ENCODE measurements at regions not wholly inside any gene's neighbourhood (a gene's known extent, or its start where the extent isn't known, plus 50 kb on each side); places are given as distances from the start of the nearest gene placed in this dataset.

DNA sequence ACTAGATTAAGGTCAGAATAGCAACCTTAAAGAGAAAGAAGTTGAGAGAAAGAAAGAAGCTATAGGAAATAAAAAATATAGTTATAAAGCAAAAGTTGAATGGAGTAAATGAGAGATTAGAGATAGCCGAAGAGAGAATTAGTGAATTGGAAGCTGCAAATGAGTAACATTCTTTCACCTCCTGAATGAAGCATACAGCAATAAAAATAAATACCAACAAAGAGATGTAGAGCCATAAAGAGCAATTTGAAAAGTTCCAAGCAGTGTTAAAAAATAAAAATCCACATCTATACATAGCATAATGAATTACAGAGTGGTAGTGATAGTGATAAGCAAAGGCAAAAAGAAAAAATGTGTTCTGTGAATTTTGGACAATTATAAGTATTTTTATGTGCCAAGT lies 177.9 kb downstream of the VRK1 start:
- H3K9me3 ChIP-seq = peaks cover 0 to 34% (median 19%) of the 10 kb centered on the region in 4 donors
- 100% methylated on average over 1 of the region's 1 CpG for WGBS

DNA sequence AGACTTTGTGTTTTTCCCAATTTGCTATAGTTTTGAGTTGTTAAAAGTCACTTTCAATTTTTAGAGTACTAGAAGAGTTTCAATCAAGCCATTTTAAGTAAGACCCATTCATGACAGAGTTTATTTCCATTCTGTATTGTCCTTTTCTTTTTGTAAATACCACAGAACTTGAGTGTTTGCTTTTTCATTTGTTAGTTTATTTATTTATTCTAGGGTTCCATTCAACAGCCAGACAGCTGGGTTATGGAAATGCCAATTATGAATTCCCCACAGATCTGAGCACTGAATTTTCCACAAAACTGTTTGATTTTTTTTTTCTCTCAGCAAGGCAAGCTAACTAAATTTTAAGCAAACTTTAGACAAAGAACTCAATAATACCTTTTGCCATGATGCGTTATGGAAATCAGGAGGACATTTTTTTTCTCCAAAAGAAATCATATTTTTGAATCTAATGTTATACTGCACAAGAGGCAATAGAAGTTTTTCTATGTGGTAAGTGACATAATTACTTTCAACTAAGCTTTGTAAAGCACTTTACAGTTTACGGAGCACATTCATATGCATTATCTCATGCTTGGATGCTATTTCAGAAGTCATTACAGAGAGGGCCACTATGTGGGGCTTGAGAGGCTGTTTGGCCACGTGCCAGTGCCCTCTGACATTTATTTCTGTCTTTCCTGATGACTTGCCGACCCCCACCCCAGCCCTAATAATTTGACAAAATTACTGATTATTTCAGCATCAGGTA lies 181.5 kb downstream of the VRK1 start:
- DNase-seq (ENCODE audit: extremely low spot score) = no peak
- Histone ChIP-seq H3K27ac (replicated peaks in 1 of 4) (no peak overlapping the region), H3K4me3 (no peak overlapping the region), H3K27me3 (no peaks in the 10 kb centered on the region), H3K36me3 (no peaks in the 10 kb centered on the region), H3K9me3 (peaks cover 0 to 27% (median 17%) of the 10 kb centered on the region in 4 donors), H3K4me1 (no peaks in the 10 kb centered on the region)
- intact Hi-C loops (cut with DNase I) = no loop called here
- TF ChIP-seq POLR2A (IDR thresholded peaks at IDR 0.05; ENCODE audit: low read depth) (no peak), EP300 (IDR thresholded peaks at IDR 0.05) (no peak), POLR2AphosphoS5 (IDR thresholded peaks at IDR 0.05) (no peak)
- TF ChIP-seq, protein P1, sequence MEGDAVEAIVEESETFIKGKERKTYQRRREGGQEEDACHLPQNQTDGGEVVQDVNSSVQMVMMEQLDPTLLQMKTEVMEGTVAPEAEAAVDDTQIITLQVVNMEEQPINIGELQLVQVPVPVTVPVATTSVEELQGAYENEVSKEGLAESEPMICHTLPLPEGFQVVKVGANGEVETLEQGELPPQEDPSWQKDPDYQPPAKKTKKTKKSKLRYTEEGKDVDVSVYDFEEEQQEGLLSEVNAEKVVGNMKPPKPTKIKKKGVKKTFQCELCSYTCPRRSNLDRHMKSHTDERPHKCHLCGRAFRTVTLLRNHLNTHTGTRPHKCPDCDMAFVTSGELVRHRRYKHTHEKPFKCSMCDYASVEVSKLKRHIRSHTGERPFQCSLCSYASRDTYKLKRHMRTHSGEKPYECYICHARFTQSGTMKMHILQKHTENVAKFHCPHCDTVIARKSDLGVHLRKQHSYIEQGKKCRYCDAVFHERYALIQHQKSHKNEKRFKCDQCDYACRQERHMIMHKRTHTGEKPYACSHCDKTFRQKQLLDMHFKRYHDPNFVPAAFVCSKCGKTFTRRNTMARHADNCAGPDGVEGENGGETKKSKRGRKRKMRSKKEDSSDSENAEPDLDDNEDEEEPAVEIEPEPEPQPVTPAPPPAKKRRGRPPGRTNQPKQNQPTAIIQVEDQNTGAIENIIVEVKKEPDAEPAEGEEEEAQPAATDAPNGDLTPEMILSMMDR (IDR thresholded peaks at IDR 0.05) = no peak
- WGBS = 59% methylated on average over 4 of the region's 4 CpGs

More for the DNA sequence above, 177.9 kb downstream of the VRK1 start:
- Histone ChIP-seq H3K27me3 (no peaks in the 10 kb centered on the region), H3K4me1 (no peaks in the 10 kb centered on the region), H3K36me3 (no peaks in the 10 kb centered on the region), H3K27ac (replicated peaks in 1 of 4) (no peak overlapping the region), H3K4me3 (no peak overlapping the region)
- TF ChIP-seq POLR2AphosphoS5 (IDR thresholded peaks at IDR 0.05) (no peak), POLR2A (IDR thresholded peaks at IDR 0.05; ENCODE audit: low read depth) (no peak), EP300 (IDR thresholded peaks at IDR 0.05) (no peak)
- TF ChIP-seq, protein P1 (IDR thresholded peaks at IDR 0.05) = no peak
- intact Hi-C loops (cut with DNase I) = no loop called here
- no peak for DNase-seq (ENCODE audit: extremely low spot score)

DNA sequence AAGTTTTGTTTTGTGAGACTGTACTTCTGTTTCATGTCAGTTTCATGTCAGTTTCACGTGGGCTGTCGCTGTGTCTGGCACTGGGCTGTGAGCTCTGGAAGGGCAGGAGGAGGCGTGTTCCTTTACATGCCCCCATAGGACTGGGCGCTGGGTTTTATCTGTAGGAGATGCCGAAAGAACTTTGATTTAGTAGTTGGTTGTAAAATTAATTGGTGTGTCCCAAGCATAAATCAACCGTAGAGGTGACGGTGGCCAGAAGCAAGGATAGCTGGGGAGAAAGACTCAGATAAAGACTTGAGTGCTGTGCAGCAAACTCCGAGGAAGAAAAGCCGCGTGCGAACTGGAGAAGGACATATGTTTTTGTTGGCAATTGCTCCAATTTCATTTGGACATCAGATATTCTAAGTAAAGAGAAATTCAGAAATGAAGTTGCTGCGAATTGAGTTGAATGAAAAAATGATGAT lies 182.5 kb downstream of the VRK1 start:
- TF ChIP-seq, protein P1 (IDR thresholded peaks at IDR 0.05) = no peak
- TF ChIP-seq EP300 (IDR thresholded peaks at IDR 0.05) (no peak), POLR2A (IDR thresholded peaks at IDR 0.05; ENCODE audit: low read depth) (no peak), POLR2AphosphoS5 (IDR thresholded peaks at IDR 0.05) (no peak)
- intact Hi-C loops (cut with DNase I) = no loop called here
- H3K9me3 ChIP-seq = peaks cover 0 to 18% (median 10%) of the 10 kb centered on the region in 4 donors
- H3K4me3 ChIP-seq = no peak overlapping the region
- H3K27ac ChIP-seq (replicated peaks in 1 of 4) = no peak overlapping the region
- no peaks in the 10 kb centered on the region for H3K36me3 ChIP-seq
- DNase-seq (ENCODE audit: extremely low spot score) = no peak
- no peaks in the 10 kb centered on the region for H3K4me1 ChIP-seq
- H3K27me3 ChIP-seq = no peaks in the 10 kb centered on the region
- WGBS = 75% methylated on average over 12 of the region's 12 CpGs

DNA sequence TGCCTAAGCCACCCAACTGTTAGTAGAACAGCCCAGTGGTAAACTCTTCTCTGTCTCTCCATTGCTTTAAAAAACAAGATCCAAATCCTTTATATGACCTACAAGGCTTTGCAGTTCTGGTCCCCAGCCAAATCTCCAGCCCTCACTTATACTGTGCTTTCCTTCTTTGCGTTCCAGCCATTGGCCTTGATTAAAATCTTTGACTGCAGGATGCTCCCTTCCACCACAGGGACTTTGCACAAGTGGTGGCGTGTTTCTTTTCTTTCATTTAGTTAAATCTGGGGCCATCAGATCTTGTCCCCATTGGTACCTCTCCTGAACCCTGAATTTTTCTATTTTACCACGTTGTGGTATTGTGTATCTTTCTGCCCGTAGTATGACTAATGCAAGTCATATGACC lies 183.7 kb downstream of the VRK1 start:
- 91% methylated on average over 4 of the region's 4 CpGs for WGBS
- no peaks in the 10 kb centered on the region for H3K4me1 ChIP-seq
- no peaks in the 10 kb centered on the region for H3K27me3 ChIP-seq
- H3K36me3 ChIP-seq = no peaks in the 10 kb centered on the region
- H3K4me3 ChIP-seq = no peak overlapping the region
- no peak for DNase-seq (ENCODE audit: extremely low spot score)
- no peak overlapping the region for H3K27ac ChIP-seq (replicated peaks in 1 of 4)
- intact Hi-C loops (cut with DNase I) = no loop called here
- TF ChIP-seq POLR2AphosphoS5 (IDR thresholded peaks at IDR 0.05) (no peak), POLR2A (IDR thresholded peaks at IDR 0.05; ENCODE audit: low read depth) (no peak), EP300 (IDR thresholded peaks at IDR 0.05) (no peak)
- TF ChIP-seq, protein P1 (IDR thresholded peaks at IDR 0.05) = no peak
- peaks cover 0 to 8% (median 0%) of the 10 kb centered on the region in 4 donors for H3K9me3 ChIP-seq
